Naive thymus-derived CD4-positive, alpha-beta T cell (primary cell): ENCODE measurements at regions not wholly inside any gene's neighbourhood (a gene's known extent, or its start where the extent isn't known, plus 50 kb on each side); places are given as distances from the start of the nearest gene placed in this dataset.

Source experiments
- ATAC-seq: fragments of 150-1000 bp; cut with Tn5 transposase; 2 replicates; pipeline ENCODE4 v1.10.0; 2021; ENCODE audit warnings: mild to moderate bottlenecking, moderate library complexity
- CTCF ChIA-PET: fragments of 350-600 bp; sonication (Branson Sonifier 250); formaldehyde crosslinking; loops from one replicate; lab custom pipeline; 2021; ENCODE audit warnings: antibody characterized with exemption; lab: Charles Lee
- POLR2A ChIA-PET: fragments of 350-600 bp; sonication (Branson Sonifier 250); formaldehyde crosslinking; loops from one replicate; lab custom pipeline; 2021; ENCODE audit warnings: antibody characterized with exemption, inconsistent platforms; lab: Charles Lee
- DNase-seq, 9 donors: peaks; one replicate each; pipeline versions ENCODE4 v3.0.0 to v3.0.0-alpha.2; 2020 to 2022; ENCODE audit warnings: mixed read lengths in 1 of 9
- H3K27ac ChIP-seq: one replicate; pipeline ENCODE4 v1.7.0; 2013; ENCODE audit warnings: mild to moderate bottlenecking, low read depth, low read length, moderate library complexity
- H3K27me3 ChIP-seq, 2 donors: one replicate each; pipeline ENCODE4 v1.7.0; 2013; ENCODE audit warnings: low read length in 2 of 2, mild to moderate bottlenecking in 2 of 2, moderate library complexity in 2 of 2; ENCODE audit not compliant: control insufficient read depth in 2 of 2, insufficient read depth in 2 of 2
- H3K36me3 ChIP-seq, 3 experiments: 1 replicate in 2 of 3; 2 replicates in 1 of 3; pipeline ENCODE4 v1.7.0; 2013; ENCODE audit warnings: low read length in 3 of 3, mild to moderate bottlenecking in 3 of 3, moderate library complexity in 1 of 3; ENCODE audit not compliant: insufficient read depth in 3 of 3, control insufficient read depth in 2 of 3
- H3K4me1 ChIP-seq, 2 donors: one replicate each; pipeline ENCODE4 v1.7.0; 2013; ENCODE audit warnings: low read length in 2 of 2, mild to moderate bottlenecking in 2 of 2, moderate library complexity in 1 of 2; ENCODE audit not compliant: control insufficient read depth in 2 of 2, insufficient read depth in 2 of 2
- H3K4me3 ChIP-seq: 2 replicates; pipeline ENCODE4 v1.7.0; 2013; ENCODE audit warnings: mild to moderate bottlenecking, low read length
- H3K9me3 ChIP-seq, 3 experiments: 1 replicate in 2 of 3; 2 replicates in 1 of 3; pipeline ENCODE4 v1.7.0; 2013; ENCODE audit warnings: low read length in 3 of 3; ENCODE audit not compliant: control insufficient read depth in 2 of 3
- H3K27ac Mint-ChIP-seq, 9 donors: one replicate each; pipeline ENCODE4 v1.8.0; 2020 to 2022; ENCODE audit warnings: mixed read lengths in 9 of 9, mild to moderate bottlenecking in 8 of 9, moderate library complexity in 5 of 9, inconsistent platforms in 2 of 9
- H3K27me3 Mint-ChIP-seq, 5 donors: one replicate each; pipeline ENCODE4 v1.8.0; 2021 to 2022; ENCODE audit warnings: mixed read lengths in 5 of 5, mild to moderate bottlenecking in 1 of 5
- H3K36me3 Mint-ChIP-seq, 5 donors: one replicate each; pipeline ENCODE4 v1.8.0; 2020 to 2022; ENCODE audit warnings: mixed read lengths in 5 of 5, mild to moderate bottlenecking in 3 of 5, inconsistent platforms in 1 of 5
- H3K4me1 Mint-ChIP-seq, 7 donors: one replicate each; pipeline ENCODE4 v1.8.0; 2020 to 2022; ENCODE audit warnings: mixed read lengths in 7 of 7, mild to moderate bottlenecking in 3 of 7, inconsistent platforms in 1 of 7
- H3K4me3 Mint-ChIP-seq, 10 donors: one replicate each; pipeline ENCODE4 v1.8.0; 2020 to 2022; ENCODE audit warnings: mild to moderate bottlenecking in 10 of 10, mixed read lengths in 10 of 10, moderate library complexity in 6 of 10, inconsistent platforms in 2 of 10
- H3K9me3 Mint-ChIP-seq, 11 donors: one replicate each; pipeline ENCODE4 v1.8.0; 2020 to 2022; ENCODE audit warnings: mixed read lengths in 11 of 11, mild to moderate bottlenecking in 4 of 11, inconsistent platforms in 1 of 11, moderate library complexity in 1 of 11
- intact Hi-C, 2 donors: fragments of 100-400 bp; cut with micrococcal nuclease; formaldehyde crosslinking; loops; one replicate each; pipeline ENCODE4 v1.15.1; 2023

DNA sequence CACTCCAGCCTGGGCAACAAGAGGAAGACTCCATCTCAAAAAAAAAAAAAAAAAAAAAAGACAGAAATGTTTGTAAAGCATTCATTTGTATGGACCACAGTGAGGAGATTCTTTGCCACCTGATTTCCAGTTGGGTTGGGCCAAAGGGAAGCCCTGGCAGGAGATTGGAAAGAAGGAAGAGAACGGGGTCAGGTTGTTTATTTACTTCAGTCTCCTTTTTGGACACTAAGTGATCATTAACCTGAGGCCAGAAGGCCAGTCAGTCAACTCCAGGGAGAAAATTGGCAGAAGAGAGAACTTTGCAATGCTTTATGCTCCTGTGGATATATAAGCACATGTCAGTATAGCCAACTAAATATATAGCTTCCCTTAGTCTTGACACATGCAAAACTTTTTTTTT is 85.9 kb downstream of the NTMT2 start:
- Mint-ChIP-seq H3K4me3 (no peak overlapping the region), H3K27ac (no peak overlapping the region), H3K36me3 (no peaks in the 10 kb centered on the region), H3K9me3 (peaks cover 0 to 1% (median 0%) of the 10 kb centered on the region in 11 donors), H3K4me1 (no peaks in the 10 kb centered on the region), H3K27me3 (peaks cover 0 to 13% (median 9%) of the 10 kb centered on the region in 5 donors)
- ATAC-seq (no peak), DNase-seq (no peak)
- Histone ChIP-seq H3K4me3 (no peak overlapping the region), H3K27ac (no peak overlapping the region), H3K36me3 (no peaks in the 10 kb centered on the region), H3K9me3 (no peaks in the 10 kb centered on the region), H3K4me1 (no peaks in the 10 kb centered on the region), H3K27me3 (no peaks in the 10 kb centered on the region)
- ChIA-PET CTCF (no interaction called here), POLR2A (no interaction called here)
- intact Hi-C loops, result no loop called here

DNA sequence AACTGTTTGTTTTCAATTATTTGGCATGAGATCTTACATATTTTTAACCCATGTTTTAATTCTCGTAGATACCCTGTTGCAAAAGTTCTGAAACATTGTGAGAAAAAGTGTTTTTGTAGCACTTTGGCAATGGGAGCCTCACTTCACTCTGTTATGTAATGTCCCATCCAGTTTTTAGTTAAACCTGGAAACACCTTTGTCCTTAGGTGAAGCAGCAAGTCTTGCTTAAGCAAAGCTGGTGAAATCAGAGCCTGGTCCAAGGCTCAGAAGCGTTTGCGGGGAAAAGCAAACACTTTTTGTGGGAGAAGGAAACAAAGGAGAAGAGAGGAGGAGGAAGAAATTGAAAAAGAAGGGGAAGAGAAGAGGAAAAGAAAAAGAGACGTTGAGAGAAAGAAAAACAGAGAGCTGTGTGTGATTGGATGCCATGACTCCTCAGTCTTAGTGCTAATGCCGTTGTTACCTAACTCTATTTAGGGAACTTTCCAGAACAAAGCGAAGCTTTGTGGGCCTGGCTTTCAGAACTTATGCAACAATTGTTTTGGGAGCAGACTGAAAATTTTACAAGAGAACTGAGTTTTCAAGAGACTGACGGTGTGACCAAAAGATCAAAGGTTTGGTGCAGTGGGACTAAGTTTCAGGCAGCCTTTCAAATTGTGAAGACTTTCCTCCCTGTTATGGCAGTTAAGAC is 93.1 kb downstream of the NTMT2 start:
- no peak for DNase-seq
- no peak overlapping the region for H3K27ac ChIP-seq
- peaks cover 0 to 7% (median 2%) of the 10 kb centered on the region in 5 donors for H3K27me3 Mint-ChIP-seq
- no peaks in the 10 kb centered on the region for H3K36me3 Mint-ChIP-seq
- H3K36me3 ChIP-seq, result no peaks in the 10 kb centered on the region
- H3K27ac Mint-ChIP-seq, result no peak overlapping the region
- no peaks in the 10 kb centered on the region for H3K9me3 ChIP-seq
- ChIA-PET CTCF (no interaction called here), POLR2A (no interaction called here)
- H3K4me1 ChIP-seq, result no peaks in the 10 kb centered on the region
- intact Hi-C loops, result no loop called here
- no peaks in the 10 kb centered on the region for H3K27me3 ChIP-seq
- no peaks in the 10 kb centered on the region for H3K9me3 Mint-ChIP-seq
- no peak overlapping the region for H3K4me3 Mint-ChIP-seq
- ATAC-seq, result no peak
- no peak overlapping the region for H3K4me3 ChIP-seq
- H3K4me1 Mint-ChIP-seq, result no peaks in the 10 kb centered on the region

DNA sequence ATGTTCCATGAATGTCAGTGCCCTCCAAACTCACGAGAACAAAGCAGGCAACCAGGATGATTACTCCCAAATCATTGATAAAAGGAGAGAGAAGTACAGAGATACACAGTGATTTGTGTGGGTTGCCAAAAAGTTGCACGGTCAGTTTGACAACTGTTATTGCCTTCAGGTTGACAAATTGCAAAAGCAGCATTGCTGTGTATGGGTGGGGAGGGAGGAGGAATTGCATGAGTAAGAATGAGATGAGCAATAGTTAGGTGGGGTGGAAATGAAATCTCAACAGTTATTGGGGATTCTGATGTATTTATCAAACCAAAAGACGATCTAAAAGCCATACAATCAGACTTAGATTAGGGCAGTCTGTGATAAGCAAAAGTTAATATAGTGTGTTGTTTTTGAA is 93.7 kb downstream of the NTMT2 start:
- Mint-ChIP-seq H3K4me3 (no peak overlapping the region), H3K9me3 (no peaks in the 10 kb centered on the region), H3K36me3 (no peaks in the 10 kb centered on the region), H3K27me3 (peaks cover 0 to 6% (median 0%) of the 10 kb centered on the region in 5 donors), H3K27ac (no peak overlapping the region), H3K4me1 (no peaks in the 10 kb centered on the region)
- POLR2A ChIA-PET, result no interaction called here
- Histone ChIP-seq H3K9me3 (no peaks in the 10 kb centered on the region), H3K27ac (no peak overlapping the region), H3K4me3 (no peak overlapping the region), H3K4me1 (no peaks in the 10 kb centered on the region), H3K27me3 (no peaks in the 10 kb centered on the region), H3K36me3 (no peaks in the 10 kb centered on the region)
- DNase-seq, result no peak
- ATAC-seq, result no peak
- CTCF ChIA-PET, result no interaction called here
- intact Hi-C loops, result no loop called here

DNA sequence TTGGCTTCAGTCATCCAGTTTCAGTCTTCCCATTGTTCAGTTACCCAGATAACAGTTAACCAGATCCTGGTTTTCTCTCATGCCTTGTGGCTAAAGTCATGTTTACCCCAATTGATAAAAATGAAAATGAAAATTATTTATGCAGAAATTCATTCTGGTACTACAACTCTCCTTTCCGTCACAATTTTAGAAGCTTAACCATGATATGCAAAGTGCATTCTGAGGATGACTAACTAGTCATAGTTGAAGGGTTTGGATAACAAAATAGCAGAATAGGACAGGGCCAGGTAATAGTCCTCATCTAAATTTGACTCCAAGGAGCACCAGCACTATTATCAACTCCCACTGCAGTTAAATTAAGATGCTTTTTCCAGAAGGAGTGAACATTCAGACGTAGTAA is 94.7 kb downstream of the NTMT2 start:
- H3K27ac ChIP-seq, result no peak overlapping the region
- H3K27me3 ChIP-seq, result no peaks in the 10 kb centered on the region
- no peaks in the 10 kb centered on the region for H3K36me3 ChIP-seq
- H3K4me1 Mint-ChIP-seq, result no peaks in the 10 kb centered on the region
- peaks cover 0 to 10% (median 0%) of the 10 kb centered on the region in 5 donors for H3K27me3 Mint-ChIP-seq
- CTCF ChIA-PET, result no interaction called here
- no peak overlapping the region for H3K27ac Mint-ChIP-seq
- POLR2A ChIA-PET, result no interaction called here
- no peak overlapping the region for H3K4me3 Mint-ChIP-seq
- H3K4me1 ChIP-seq, result no peaks in the 10 kb centered on the region
- DNase-seq (no peak), ATAC-seq (no peak)
- intact Hi-C loops, result no loop called here
- no peak overlapping the region for H3K4me3 ChIP-seq
- no peaks in the 10 kb centered on the region for H3K9me3 ChIP-seq
- no peaks in the 10 kb centered on the region for H3K9me3 Mint-ChIP-seq
- H3K36me3 Mint-ChIP-seq, result no peaks in the 10 kb centered on the region

DNA sequence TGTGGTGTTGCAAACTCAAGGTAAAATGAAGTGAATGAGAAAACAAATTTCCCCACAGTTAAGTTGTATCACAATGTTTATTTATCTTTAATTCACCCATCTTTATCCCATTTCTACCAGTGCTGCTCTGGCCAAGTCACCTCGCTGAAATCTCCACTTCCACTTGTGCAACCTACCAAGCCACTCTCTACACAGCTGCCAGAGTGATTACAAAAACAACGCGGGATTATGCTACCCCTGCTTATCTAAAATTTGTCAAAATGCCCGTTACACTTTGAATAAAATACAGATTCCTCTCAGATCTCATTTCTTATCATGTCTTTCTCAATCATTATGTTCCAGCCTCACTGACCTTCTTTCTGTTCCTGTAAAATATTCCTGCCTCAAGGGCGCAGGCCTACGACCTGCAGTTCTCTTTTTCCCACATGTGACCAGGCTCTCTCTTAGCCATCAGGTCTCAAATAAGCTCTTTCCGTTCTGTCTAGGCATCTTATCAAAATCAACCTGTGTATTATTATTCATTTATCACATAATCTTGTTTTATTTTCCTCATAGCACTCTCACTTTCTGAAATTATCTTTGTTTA is 95.6 kb downstream of the NTMT2 start:
- no peak overlapping the region for H3K27ac ChIP-seq
- no peaks in the 10 kb centered on the region for H3K9me3 ChIP-seq
- intact Hi-C loops, result no loop called here
- ChIA-PET CTCF (no interaction called here), POLR2A (no interaction called here)
- no peak for DNase-seq
- Mint-ChIP-seq H3K4me3 (no peak overlapping the region), H3K4me1 (no peaks in the 10 kb centered on the region), H3K27ac (no peak overlapping the region), H3K9me3 (no peaks in the 10 kb centered on the region), H3K36me3 (no peaks in the 10 kb centered on the region), H3K27me3 (peaks cover 0 to 15% (median 0%) of the 10 kb centered on the region in 5 donors)
- H3K27me3 ChIP-seq, result no peaks in the 10 kb centered on the region
- ATAC-seq, result no peak
- H3K4me1 ChIP-seq, result no peaks in the 10 kb centered on the region
- no peaks in the 10 kb centered on the region for H3K36me3 ChIP-seq
- H3K4me3 ChIP-seq, result no peak overlapping the region

DNA sequence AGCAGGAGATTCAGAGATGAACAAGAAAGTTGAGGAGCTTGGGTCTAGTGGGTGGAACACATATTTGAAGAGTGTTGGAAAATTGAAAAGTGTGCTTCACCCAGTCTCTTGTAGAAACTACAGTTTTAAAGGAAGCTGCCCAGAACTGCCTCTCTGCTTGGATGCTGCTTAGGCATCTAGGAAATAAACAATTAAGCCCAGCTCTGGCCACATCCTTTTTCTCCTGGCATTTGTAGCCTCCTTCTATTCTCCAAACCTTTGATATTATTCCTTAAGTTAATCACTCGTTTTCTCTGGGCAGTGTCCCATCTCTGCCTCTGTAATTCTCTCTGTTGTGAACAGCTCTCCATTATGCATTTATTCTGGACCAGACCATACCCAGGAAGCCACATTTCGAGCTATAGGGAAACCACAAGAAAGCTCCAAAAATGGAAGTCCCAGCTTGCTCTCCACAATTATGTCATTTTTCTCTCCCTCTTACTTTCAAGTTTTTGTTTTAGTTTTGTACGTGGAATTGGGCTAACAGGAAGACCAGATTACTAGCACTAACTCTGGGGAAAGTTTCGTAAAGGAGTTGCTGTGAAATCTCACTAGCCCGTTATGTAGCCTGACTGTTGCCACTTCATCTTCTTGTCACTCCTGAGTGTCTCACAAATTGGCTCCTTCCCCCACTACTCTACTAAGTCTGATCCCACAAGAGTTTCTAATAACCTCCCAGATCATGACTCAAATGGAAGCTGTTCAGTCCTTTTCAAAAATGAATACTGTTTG is 102.2 kb downstream of the NTMT2 start:
- no peaks in the 10 kb centered on the region for H3K9me3 ChIP-seq
- no peaks in the 10 kb centered on the region for H3K27me3 ChIP-seq
- intact Hi-C loops, result no loop called here
- POLR2A ChIA-PET, result no interaction called here
- Mint-ChIP-seq H3K4me1 (peaks cover 0 to 10% (median 0%) of the 10 kb centered on the region in 7 donors), H3K4me3 (no peak overlapping the region), H3K9me3 (peaks cover 0 to 4% (median 0%) of the 10 kb centered on the region in 11 donors), H3K36me3 (no peaks in the 10 kb centered on the region), H3K27me3 (peaks cover 0 to 11% (median 0%) of the 10 kb centered on the region in 5 donors), H3K27ac (no peak overlapping the region)
- H3K27ac ChIP-seq, result no peak overlapping the region
- H3K4me1 ChIP-seq, result no peaks in the 10 kb centered on the region
- H3K4me3 ChIP-seq, result no peak overlapping the region
- H3K36me3 ChIP-seq, result no peaks in the 10 kb centered on the region
- DNase-seq (no peak), ATAC-seq (no peak)
- CTCF ChIA-PET, result no interaction called here
